ENCODE measurements at regions not wholly inside any gene's neighbourhood (a gene's known extent, or its start where the extent isn't known, plus 50 kb on each side); places are given as distances from the start of the nearest gene placed in this dataset.

GRCh38 chr17:71337938-71338337, 782.9 kb upstream of the SOX9 start:
- no peak for TF ChIP-seq CEBPB (IDR thresholded peaks at IDR 0.05; ENCODE audit: low read depth, low read length)
- no peak for TF ChIP-seq SMC3 (IDR thresholded peaks at IDR 0.05; ENCODE audit: low read depth, low read length)
- no peak for TF ChIP-seq NFE2L2 (IDR thresholded peaks at IDR 0.05; ENCODE audit: low read depth, low read length)
- TF ChIP-seq, protein P1, sequence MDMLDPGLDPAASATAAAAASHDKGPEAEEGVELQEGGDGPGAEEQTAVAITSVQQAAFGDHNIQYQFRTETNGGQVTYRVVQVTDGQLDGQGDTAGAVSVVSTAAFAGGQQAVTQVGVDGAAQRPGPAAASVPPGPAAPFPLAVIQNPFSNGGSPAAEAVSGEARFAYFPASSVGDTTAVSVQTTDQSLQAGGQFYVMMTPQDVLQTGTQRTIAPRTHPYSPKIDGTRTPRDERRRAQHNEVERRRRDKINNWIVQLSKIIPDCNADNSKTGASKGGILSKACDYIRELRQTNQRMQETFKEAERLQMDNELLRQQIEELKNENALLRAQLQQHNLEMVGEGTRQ (IDR thresholded peaks at IDR 0.05; ENCODE audit: low read depth, low read length): no peak
- no peak for TF ChIP-seq RAD21 (IDR thresholded peaks at IDR 0.05; ENCODE audit: low read length)
- TF ChIP-seq POLR2A (IDR thresholded peaks at IDR 0.05; ENCODE audit: low read depth, low read length): no peak
- TF ChIP-seq BHLHE40 (IDR thresholded peaks at IDR 0.05; ENCODE audit: low read depth, low read length): no peak
- TF ChIP-seq MAZ (IDR thresholded peaks at IDR 0.05; ENCODE audit: borderline replicate concordance, low read depth, low read length): no peak
- TF ChIP-seq MAFK (IDR thresholded peaks at IDR 0.05; ENCODE audit: low read depth, low read length): no peak
- TF ChIP-seq, protein P2, sequence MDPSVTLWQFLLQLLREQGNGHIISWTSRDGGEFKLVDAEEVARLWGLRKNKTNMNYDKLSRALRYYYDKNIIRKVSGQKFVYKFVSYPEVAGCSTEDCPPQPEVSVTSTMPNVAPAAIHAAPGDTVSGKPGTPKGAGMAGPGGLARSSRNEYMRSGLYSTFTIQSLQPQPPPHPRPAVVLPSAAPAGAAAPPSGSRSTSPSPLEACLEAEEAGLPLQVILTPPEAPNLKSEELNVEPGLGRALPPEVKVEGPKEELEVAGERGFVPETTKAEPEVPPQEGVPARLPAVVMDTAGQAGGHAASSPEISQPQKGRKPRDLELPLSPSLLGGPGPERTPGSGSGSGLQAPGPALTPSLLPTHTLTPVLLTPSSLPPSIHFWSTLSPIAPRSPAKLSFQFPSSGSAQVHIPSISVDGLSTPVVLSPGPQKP (IDR thresholded peaks at IDR 0.05; ENCODE audit: borderline replicate concordance, low read depth, low read length): no peak
- no peak for TF ChIP-seq RFX5 (IDR thresholded peaks at IDR 0.05; ENCODE audit: low read depth, low read length)
- no peak for TF ChIP-seq RCOR1 (IDR thresholded peaks at IDR 0.05; ENCODE audit: insufficient replicate concordance, low read length)
- no peak for ATAC-seq (ENCODE audit: low read depth)
- H3K9ac ChIP-seq (ENCODE audit: low read depth, low read length): no peak overlapping the region
- H3K14ac ChIP-seq (replicated peaks; ENCODE audit: low read depth, low read length): no peak overlapping the region
- H3K4me3 ChIP-seq (ENCODE audit: insufficient read depth, low read depth, low read length): 0 out of 2 replicates have a peak overlapping the region, but pooled peaks have one; percentile 46
- H2BK15ac ChIP-seq (ENCODE audit: low read depth, low read length): no peak overlapping the region
- no peaks in the 10 kb centered on the region; the same call in 1 of the 2 replicates for H3K4me1 ChIP-seq (ENCODE audit: control insufficient read depth, insufficient read depth, low read length)
- CTCF ChIA-PET: interaction anchor here (0.5 to 0.7 kb wide), 3 partner anchors 101 to 1805 kb away, joined by 3 to 4 read pairs (median 3); no protein-coding TSS in a partner anchor
- H2BK20ac ChIP-seq (ENCODE audit: low read depth, low read length): no peak overlapping the region
- H2BK120ac ChIP-seq (ENCODE audit: low read depth, low read length): peak overlapping the region; percentile 10; the same call in 1 of the 2 replicates
- in situ Hi-C loops (cut with MboI; ENCODE audit: low sequenced_read_pairs): no loop called here
- H3K4ac ChIP-seq (ENCODE audit: low read depth, low read length): no peak overlapping the region
- peak overlapping the region; percentile 95; the same call in 1 of the 2 replicates for H3K4me2 ChIP-seq (ENCODE audit: low read depth, low read length)
- intact Hi-C loops (cut with micrococcal nuclease): loop anchor here (10.0 kb wide), 1 partner anchor 127 kb away; no protein-coding TSS in a partner anchor
- dilution Hi-C loops (cut with HindIII; ENCODE audit: low sequenced_read_pairs, unreplicated experiment): no loop called here
- POLR2A ChIA-PET (ENCODE audit: unreplicated experiment): no interaction called here
- H3K56ac ChIP-seq (ENCODE audit: extremely low read depth, insufficient read depth, low read length): no peak overlapping the region
- no peaks in the 10 kb centered on the region for H3K79me1 ChIP-seq (ENCODE audit: low read depth in 1 of 2, low read length in 2 of 2)
- no peaks in the 10 kb centered on the region for H3K36me3 ChIP-seq (ENCODE audit: control insufficient read depth, insufficient read depth, low read length)
- H3K9me1 ChIP-seq (ENCODE audit: insufficient read depth, low read length): no peaks in the 10 kb centered on the region
- no TSS peak for BruUV-seq (replicated peaks)
- peak; percentile 29 for DNase-seq
- H4K8ac ChIP-seq (ENCODE audit: low read depth in 2 of 2, low read length in 2 of 2): no peak overlapping the region
- H2BK5ac ChIP-seq (ENCODE audit: low read depth, low read length, poor library complexity, severe bottlenecking): no peak overlapping the region
- H2AFZ ChIP-seq (replicated peaks; ENCODE audit: low read length, poor library complexity): no peak overlapping the region
- no peak overlapping the region for H4K5ac ChIP-seq (ENCODE audit: low read depth, low read length)
- H4K91ac ChIP-seq (ENCODE audit: insufficient read depth, low read depth, low read length): no peak overlapping the region
- no peak overlapping the region for H3K23ac ChIP-seq (ENCODE audit: low read depth, low read length)
- H3K27me3 ChIP-seq (ENCODE audit: control insufficient read depth, insufficient read depth, low read length): no peaks in the 10 kb centered on the region
- H2AK9ac ChIP-seq (replicated peaks; ENCODE audit: low read depth, low read length, poor library complexity): no peak overlapping the region
- no peaks in the 10 kb centered on the region for H3K9me3 ChIP-seq (ENCODE audit: control insufficient read depth, insufficient read depth, low read length)
- WGBS, 2 experiments (ENCODE audit: extremely low coverage in 2 of 2, insufficient read length in 1 of 2): no CpG with 5 or more reads among the region's 2 CpGs
- H3K18ac ChIP-seq (ENCODE audit: low read depth, low read length): no peak overlapping the region
- no peak overlapping the region for H3K27ac ChIP-seq (ENCODE audit: insufficient read depth, low read length)
- no peak overlapping the region for H2AK5ac ChIP-seq (ENCODE audit: low read depth, low read length)
- no peaks in the 10 kb centered on the region for H4K20me1 ChIP-seq (ENCODE audit: insufficient read depth, low read length)

All from IMR-90 (cell line).